GM12873 (cell line): ENCODE measurements at regions not wholly inside any gene's neighbourhood (a gene's known extent, or its start where the extent isn't known, plus 50 kb on each side); places are given as distances from the start of the nearest gene placed in this dataset.

ENCODE experiments used
- TF ChIP-seq, protein P1 (sequence below): IDR thresholded peaks from 2 replicates; pipeline ENCODE4 v1.5.1; 2012; ENCODE audit warnings: low read depth, mild to moderate bottlenecking, moderate library complexity, low read length, control low read depth; ENCODE audit not compliant: insufficient read depth; ENCODE audit errors: missing control alignments

DNA sequence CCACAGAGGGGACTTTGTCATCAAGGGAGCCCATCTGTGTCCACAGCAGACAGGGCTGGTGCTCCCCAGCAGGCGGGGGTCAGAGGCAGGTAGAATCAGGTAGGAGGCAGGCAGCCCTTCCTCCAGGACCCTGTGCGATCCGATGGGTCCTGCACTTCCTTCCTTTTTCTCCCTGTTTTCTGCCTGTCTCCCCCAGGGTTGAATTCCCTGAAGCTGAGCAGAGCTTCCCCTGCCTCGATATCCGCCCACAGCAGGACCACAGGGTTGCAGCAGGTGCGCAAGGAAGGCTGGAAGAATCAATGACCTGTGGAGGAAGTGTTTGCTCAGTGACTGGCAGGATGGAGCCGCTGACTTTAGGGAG lies 69.2 kb downstream of the MRPL36 start:
- TF ChIP-seq, protein P1, sequence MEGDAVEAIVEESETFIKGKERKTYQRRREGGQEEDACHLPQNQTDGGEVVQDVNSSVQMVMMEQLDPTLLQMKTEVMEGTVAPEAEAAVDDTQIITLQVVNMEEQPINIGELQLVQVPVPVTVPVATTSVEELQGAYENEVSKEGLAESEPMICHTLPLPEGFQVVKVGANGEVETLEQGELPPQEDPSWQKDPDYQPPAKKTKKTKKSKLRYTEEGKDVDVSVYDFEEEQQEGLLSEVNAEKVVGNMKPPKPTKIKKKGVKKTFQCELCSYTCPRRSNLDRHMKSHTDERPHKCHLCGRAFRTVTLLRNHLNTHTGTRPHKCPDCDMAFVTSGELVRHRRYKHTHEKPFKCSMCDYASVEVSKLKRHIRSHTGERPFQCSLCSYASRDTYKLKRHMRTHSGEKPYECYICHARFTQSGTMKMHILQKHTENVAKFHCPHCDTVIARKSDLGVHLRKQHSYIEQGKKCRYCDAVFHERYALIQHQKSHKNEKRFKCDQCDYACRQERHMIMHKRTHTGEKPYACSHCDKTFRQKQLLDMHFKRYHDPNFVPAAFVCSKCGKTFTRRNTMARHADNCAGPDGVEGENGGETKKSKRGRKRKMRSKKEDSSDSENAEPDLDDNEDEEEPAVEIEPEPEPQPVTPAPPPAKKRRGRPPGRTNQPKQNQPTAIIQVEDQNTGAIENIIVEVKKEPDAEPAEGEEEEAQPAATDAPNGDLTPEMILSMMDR: no peak

DNA sequence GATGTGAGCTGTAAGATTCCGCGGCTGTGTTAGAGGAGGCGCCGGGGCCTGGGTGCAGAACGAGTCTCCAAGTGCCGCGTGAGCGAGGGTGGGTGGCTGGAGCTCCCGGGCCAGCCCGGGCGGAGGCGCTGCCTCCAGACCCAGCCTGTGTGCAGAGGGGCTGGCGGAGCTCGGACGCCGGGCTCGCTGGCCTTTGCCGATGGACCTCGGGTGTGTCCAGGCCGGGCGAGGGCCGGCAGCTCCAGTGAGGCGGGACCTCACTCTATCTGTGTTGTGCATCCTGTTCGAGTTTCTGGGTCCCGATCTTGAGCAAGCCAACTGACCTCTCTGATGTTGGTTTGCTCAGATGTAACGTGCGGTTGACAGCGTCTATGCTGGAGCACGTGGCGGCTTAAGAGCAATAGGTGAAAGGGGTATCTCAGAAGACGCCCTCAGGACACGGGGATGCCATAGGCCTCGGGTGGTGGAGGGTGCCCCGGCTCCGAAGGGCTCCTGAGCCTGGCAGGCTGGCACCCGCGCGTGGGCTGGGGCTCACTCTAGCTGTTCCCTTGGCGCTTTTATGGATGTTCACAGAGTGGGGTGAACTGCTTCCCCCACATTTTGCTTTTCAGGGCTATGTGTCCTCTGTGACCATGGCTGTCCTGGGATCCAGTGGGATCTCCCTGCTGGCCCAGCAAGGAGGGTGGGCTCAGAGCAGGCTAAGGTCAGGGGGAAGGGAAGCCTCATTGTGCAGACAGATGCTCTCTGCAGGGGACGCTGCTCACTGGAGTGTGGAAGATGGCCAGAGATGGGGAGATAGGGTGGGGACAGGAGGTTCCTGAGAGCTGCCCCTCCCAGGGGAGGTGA lies 69.8 kb downstream of the MRPL36 start:
- TF ChIP-seq, protein P1: no peak

DNA sequence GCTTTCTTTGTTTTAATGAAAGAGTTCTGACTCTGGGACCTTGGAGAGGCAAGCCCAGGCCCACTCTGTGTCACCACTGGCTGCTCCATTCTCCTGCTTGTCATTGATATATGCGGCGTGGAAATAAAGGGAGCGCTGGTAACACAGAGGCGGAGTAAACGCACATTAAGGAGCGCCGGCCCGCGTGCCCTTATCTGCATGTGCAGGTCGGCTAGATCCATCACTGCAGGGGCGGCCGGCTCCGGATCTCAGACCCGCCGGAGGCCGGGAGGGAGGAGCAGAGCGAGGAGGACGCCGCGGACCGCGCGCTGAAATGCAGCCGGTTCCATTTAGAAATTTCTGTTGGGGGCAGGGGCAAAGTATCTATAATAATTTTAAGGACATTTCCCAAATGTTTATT lies 70.8 kb downstream of the MRPL36 start:
- TF ChIP-seq, protein P1: no peak

DNA sequence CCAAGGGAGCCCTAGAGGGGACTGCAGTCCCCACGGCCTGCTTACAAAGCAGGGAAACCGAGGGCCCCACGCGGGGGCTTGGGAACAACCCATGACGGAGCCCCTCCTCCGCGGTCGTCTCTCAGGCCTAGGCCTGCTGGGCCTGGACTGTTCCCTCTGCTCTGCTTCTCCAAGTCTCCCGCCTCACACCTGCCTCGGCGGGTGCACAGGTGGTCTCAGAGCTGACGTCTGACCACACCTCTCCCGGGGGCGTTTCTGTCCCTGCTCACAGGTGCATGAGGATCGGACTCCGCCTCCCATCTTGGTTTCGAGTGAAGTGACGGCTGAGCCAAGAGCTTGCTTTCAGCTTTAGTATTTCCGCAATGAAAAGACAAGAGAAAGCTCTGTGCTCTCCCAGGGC lies 72.1 kb downstream of the MRPL36 start:
- TF ChIP-seq, protein P1: no peak

DNA sequence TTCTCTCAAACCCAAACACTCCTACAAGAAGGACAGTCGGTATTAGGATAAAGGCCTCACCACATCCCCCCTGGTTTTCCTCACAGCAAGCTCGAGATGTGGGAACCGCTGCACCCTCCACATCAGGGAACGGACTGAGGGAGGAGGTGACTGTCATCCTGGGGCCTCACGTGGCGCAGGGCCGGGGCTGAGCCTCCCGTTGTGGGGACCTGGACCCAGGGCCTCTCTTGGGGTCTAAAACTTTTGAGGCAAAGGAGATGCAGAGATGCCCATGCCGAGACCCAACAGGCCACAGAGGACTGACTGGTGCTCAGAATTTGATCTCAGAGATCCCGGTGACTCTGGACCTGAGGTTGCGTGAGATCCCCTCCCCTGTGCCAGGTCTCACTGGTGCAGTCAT lies 72.7 kb downstream of the MRPL36 start:
- TF ChIP-seq, protein P1: no peak

DNA sequence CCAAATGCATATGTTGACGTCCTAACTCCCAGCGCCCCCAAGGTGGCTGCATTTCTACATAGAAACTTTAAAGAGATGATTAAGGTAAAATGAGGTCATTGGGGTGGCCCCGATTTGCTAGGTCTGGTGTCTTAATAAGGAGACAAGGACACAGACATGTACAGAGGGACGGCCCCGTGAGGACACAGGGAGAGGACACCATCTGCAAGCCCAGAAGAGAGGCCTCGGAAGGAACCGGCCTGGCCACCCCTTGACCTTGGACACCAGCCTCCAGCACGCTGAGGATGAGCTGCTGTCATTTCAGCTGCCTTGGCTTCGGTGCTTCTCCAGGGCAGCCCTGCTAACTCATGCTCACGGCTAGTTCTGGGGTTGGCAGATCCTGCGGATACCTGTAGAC lies 73.2 kb downstream of the MRPL36 start:
- TF ChIP-seq, protein P1: no peak

DNA sequence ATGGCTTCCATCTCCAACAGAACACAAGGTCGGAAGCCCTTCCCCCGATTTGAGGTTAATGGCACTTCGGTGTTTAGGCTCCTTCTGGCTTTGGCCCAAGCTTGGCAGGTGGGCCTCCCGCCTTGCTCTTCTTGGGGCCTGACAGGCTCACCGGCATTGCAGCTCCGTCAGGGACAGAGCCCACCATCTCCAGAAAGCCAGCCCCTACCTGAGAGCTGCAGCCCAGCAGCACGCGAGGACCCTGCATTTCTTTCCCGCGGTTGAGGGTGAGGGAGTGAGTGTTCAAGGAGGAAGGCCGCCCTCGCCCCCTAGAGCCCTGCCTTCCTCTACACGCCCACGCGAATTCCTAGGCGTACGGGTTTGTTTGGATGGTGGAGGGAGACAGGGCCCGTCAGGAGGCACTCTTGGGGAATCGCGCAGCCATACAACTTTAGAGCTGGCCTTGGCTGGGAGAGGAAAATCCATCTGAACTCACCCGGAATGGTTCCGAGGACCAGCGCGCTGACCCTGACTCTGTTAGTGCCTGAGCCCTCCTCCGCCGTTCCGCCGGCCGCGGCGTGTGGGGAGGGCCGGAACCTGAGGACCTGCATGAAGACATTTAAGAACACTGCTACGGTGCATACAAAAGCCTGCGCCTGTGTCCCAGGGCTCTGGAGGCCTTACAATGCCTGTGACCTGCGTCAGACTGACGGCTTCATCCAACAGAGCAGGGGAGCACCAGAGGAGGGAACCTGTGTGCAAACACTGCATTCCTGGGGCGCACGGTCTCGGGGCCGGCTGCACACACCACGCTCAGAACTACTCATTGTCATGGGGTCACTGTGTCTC lies 73.8 kb downstream of the MRPL36 start:
- TF ChIP-seq, protein P1: no peak
